ENCODE measurements at regions not wholly inside any gene's neighbourhood (a gene's known extent, or its start where the extent isn't known, plus 50 kb on each side); places are given as distances from the start of the nearest gene placed in this dataset.

DNA sequence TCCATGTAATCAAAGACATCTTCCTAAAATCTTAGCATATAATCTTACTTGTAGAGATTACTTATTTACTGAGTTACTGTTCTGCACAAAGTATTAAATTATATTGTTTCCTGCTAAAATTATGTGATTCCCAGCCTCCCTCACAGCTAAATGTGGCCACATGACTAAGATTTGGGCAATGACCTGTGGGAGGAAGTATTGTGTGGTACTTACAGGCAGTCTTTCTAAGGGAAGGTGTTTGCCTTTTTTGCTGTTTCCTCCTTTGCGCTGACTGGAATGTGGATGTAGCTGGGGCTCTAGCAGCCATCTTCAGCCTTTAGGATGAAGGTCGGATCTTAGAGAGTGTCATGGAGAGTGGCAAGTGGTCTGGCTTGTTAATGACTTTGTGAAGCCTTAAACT, 146.3 kb upstream of the APCDD1 start:
- no peak overlapping the region for H3K27ac ChIP-seq (ENCODE audit: low read depth in 1 of 2, low read length in 1 of 2)
- DNase-seq (no peak), ATAC-seq (ENCODE audit: insufficient read depth, low FRiP score) (no peak)
- H3K9me3 ChIP-seq (ENCODE audit: control insufficient read depth in 4 of 4, insufficient read depth in 3 of 4, low read length in 3 of 4): no peaks in the 10 kb centered on the region
- no peaks in the 10 kb centered on the region for H3K27me3 ChIP-seq (ENCODE audit: control insufficient read depth in 3 of 3, insufficient read depth in 3 of 3, low read length in 2 of 3)
- 50 to 73% methylated on average over 2 of the region's 2 CpGs for WGBS, 2 donors
- TF ChIP-seq, protein P1, sequence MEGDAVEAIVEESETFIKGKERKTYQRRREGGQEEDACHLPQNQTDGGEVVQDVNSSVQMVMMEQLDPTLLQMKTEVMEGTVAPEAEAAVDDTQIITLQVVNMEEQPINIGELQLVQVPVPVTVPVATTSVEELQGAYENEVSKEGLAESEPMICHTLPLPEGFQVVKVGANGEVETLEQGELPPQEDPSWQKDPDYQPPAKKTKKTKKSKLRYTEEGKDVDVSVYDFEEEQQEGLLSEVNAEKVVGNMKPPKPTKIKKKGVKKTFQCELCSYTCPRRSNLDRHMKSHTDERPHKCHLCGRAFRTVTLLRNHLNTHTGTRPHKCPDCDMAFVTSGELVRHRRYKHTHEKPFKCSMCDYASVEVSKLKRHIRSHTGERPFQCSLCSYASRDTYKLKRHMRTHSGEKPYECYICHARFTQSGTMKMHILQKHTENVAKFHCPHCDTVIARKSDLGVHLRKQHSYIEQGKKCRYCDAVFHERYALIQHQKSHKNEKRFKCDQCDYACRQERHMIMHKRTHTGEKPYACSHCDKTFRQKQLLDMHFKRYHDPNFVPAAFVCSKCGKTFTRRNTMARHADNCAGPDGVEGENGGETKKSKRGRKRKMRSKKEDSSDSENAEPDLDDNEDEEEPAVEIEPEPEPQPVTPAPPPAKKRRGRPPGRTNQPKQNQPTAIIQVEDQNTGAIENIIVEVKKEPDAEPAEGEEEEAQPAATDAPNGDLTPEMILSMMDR (IDR thresholded peaks at IDR 0.05; ENCODE audit: control extremely low read depth, extremely low read depth): no peak
- no peak overlapping the region for H3K4me3 ChIP-seq
- H3K36me3 ChIP-seq (ENCODE audit: control insufficient read depth in 4 of 4, insufficient read depth in 4 of 4, low read length in 4 of 4): no peaks in the 10 kb centered on the region
- H3K9ac ChIP-seq (ENCODE audit: insufficient read depth in 1 of 2, low read length in 2 of 2): no peak overlapping the region
- no peaks in the 10 kb centered on the region for H3K4me1 ChIP-seq (ENCODE audit: control insufficient read depth in 5 of 5, insufficient read depth in 5 of 5, low read length in 5 of 5)

DNA sequence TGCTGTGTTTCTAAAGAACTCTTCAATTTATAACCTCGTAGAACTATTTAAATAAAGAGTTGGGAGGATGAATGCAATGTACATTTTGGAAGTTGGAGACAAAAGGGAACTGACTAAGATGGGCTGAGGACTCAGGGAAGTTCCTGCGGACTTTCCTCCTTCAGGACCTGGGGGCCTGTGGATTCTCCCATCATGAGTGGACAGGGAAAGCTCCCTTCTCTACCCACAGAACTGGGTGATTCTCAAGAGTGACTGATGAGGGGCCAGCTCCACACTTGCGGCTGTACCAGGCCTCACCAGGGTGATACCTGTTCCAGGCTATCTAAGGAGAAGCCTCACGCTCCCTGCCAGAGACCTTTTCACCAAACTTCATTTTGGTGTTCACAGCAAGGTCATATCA, 143.8 kb upstream of the APCDD1 start:
- ATAC-seq (ENCODE audit: insufficient read depth, low FRiP score) (no peak), DNase-seq (no peak)
- peaks cover 0 to 3% (median 0%) of the 10 kb centered on the region in 5 donors for H3K4me1 ChIP-seq (ENCODE audit: control insufficient read depth in 5 of 5, insufficient read depth in 5 of 5, low read length in 5 of 5)
- no peaks in the 10 kb centered on the region for H3K27me3 ChIP-seq (ENCODE audit: control insufficient read depth in 3 of 3, insufficient read depth in 3 of 3, low read length in 2 of 3)
- peaks cover 0 to 2% (median 0%) of the 10 kb centered on the region in 4 donors for H3K9me3 ChIP-seq (ENCODE audit: control insufficient read depth in 4 of 4, insufficient read depth in 3 of 4, low read length in 3 of 4)
- H3K36me3 ChIP-seq (ENCODE audit: control insufficient read depth in 4 of 4, insufficient read depth in 4 of 4, low read length in 4 of 4): no peaks in the 10 kb centered on the region
- TF ChIP-seq, protein P1 (IDR thresholded peaks at IDR 0.05; ENCODE audit: control extremely low read depth, extremely low read depth): no peak
- no peak overlapping the region for H3K9ac ChIP-seq (ENCODE audit: insufficient read depth in 1 of 2, low read length in 2 of 2)
- no peak overlapping the region for H3K4me3 ChIP-seq
- H3K27ac ChIP-seq (ENCODE audit: low read depth in 1 of 2, low read length in 1 of 2): no peak overlapping the region
- WGBS, 2 donors: 95 to 97% methylated on average over 4 of the region's 4 CpGs

DNA sequence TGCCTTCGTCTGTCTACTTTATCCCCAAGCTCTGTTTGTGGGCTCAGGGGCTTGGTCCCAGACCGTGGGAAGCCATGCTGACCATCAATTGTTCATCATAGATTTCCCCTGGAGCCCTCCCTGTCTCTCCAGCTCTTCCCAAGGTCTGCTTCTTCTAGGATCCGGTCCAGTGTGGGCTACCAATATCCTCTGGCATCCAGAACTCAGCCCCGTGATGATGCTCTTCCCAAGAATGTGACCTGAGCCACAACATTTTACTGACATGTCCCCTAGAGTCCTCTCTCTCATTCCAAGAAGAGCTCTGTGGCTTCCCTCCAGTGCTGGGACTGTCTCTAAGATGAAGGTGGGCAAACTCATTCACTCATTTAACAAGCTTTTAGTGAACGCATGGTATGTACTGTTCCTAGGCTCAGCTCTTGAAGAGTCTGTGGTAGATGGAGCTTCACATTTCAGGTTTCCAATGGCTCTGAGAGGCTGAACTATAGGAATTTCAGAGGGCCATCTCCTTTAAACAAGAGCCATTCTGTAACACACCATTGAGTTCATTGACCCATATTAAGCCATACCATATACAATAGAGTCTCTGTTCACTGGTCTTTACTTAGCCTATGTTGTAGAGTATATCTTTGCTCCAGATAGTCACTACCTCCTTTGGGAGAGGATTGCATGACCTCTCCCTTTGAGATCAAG, 142.0 kb upstream of the APCDD1 start:
- TF ChIP-seq, protein P1 (IDR thresholded peaks at IDR 0.05; ENCODE audit: control extremely low read depth, extremely low read depth): no peak
- ATAC-seq (ENCODE audit: insufficient read depth, low FRiP score): no peak
- WGBS, 2 donors: 85 to 93% methylated on average over 5 of the region's 5 CpGs

DNA sequence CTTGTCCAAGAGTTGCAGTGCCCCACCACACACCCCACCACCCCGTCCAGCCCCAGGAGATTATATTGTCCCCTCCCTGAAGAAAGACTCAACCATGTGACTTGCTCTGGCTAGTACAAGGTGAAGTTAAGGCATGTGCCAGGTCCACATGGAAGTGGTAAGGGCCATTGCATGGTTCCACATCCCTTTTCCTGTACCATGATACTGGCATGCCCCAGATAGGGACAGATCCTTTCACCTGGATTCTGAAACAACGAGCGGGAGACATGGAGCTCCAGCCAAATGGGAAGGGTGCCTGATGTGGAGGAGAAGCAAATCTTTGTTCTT, 141.5 kb upstream of the APCDD1 start:
- ATAC-seq (ENCODE audit: insufficient read depth, low FRiP score) (no peak), DNase-seq (no peak)
- Histone ChIP-seq H3K36me3 (ENCODE audit: control insufficient read depth in 4 of 4, insufficient read depth in 4 of 4, low read length in 4 of 4) (no peaks in the 10 kb centered on the region), H3K27me3 (ENCODE audit: control insufficient read depth in 3 of 3, insufficient read depth in 3 of 3, low read length in 2 of 3) (no peaks in the 10 kb centered on the region), H3K27ac (ENCODE audit: low read depth in 1 of 2, low read length in 1 of 2) (no peak overlapping the region), H3K9ac (ENCODE audit: insufficient read depth in 1 of 2, low read length in 2 of 2) (no peak overlapping the region), H3K4me1 (ENCODE audit: control insufficient read depth in 5 of 5, insufficient read depth in 5 of 5, low read length in 5 of 5) (peaks cover 0 to 3% (median 0%) of the 10 kb centered on the region in 5 donors), H3K9me3 (ENCODE audit: control insufficient read depth in 4 of 4, insufficient read depth in 3 of 4, low read length in 3 of 4) (peaks cover 0 to 2% (median 0%) of the 10 kb centered on the region in 4 donors), H3K4me3 (no peak overlapping the region)
- 94 to 96% methylated on average over 3 of the region's 3 CpGs for WGBS, 2 donors
- TF ChIP-seq, protein P1 (IDR thresholded peaks at IDR 0.05; ENCODE audit: control extremely low read depth, extremely low read depth): no peak

More for the DNA sequence above, 142.0 kb upstream of the APCDD1 start:
- peaks cover 0 to 2% (median 0%) of the 10 kb centered on the region in 4 donors for H3K9me3 ChIP-seq (ENCODE audit: control insufficient read depth in 4 of 4, insufficient read depth in 3 of 4, low read length in 3 of 4)
- H3K27me3 ChIP-seq (ENCODE audit: control insufficient read depth in 3 of 3, insufficient read depth in 3 of 3, low read length in 2 of 3): no peaks in the 10 kb centered on the region
- no peak overlapping the region for H3K27ac ChIP-seq (ENCODE audit: low read depth in 1 of 2, low read length in 1 of 2)
- H3K9ac ChIP-seq (ENCODE audit: insufficient read depth in 1 of 2, low read length in 2 of 2): no peak overlapping the region
- no peak overlapping the region for H3K4me3 ChIP-seq
- DNase-seq: no peak
- no peaks in the 10 kb centered on the region for H3K36me3 ChIP-seq (ENCODE audit: control insufficient read depth in 4 of 4, insufficient read depth in 4 of 4, low read length in 4 of 4)
- H3K4me1 ChIP-seq (ENCODE audit: control insufficient read depth in 5 of 5, insufficient read depth in 5 of 5, low read length in 5 of 5): peaks cover 0 to 3% (median 0%) of the 10 kb centered on the region in 5 donors
